ENCODE measurements at regions not wholly inside any gene's neighbourhood (a gene's known extent, or its start where the extent isn't known, plus 50 kb on each side); places are given as distances from the start of the nearest gene placed in this dataset.

DNA sequence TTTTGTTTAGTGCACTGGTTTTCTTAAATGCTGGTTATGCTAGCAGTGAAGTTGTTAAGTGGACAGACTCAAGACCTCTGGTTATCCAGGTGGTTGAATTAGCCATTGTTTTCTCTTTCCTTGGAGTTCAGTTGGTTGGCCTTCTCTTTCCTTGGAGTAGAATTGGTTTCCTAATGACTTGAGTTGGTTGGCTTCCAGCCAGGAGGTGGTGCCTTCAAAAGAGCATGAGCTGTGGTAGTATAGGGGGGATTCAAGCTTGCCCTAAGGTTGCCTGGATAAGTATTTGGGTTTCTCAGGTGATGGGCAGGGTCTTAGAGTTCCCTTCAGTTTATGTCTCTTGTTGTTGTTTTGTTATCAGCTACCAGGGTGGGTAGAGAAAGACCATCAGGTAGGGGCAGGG is 92.5 kb downstream of the ATP23 start:
- Histone ChIP-seq H3K9me3 (ENCODE audit: control insufficient read depth, insufficient read depth, low read length) (peaks cover 3% of the 10 kb centered on the region), H3K36me3 (ENCODE audit: control insufficient read depth, insufficient read depth, low read length) (no peaks in the 10 kb centered on the region), H3K4me1 (ENCODE audit: control insufficient read depth, insufficient read depth, low read length) (no peaks in the 10 kb centered on the region), H3K27ac (ENCODE audit: low read length) (no peak overlapping the region), H3K27me3 (ENCODE audit: control insufficient read depth, insufficient read depth, low read length) (no peaks in the 10 kb centered on the region), H3K4me3 (ENCODE audit: low read length) (no peak overlapping the region)
- DNase-seq (ENCODE audit: low read depth, low spot score): no peak

- WGBS (ENCODE audit: insufficient coverage, insufficient read length): no CpG with 5 or more reads among the region's 3 CpGs
- Histone ChIP-seq H3K4me3 (ENCODE audit: low read length) (no peak overlapping the region), H3K27ac (ENCODE audit: low read length) (no peak overlapping the region), H3K4me1 (ENCODE audit: control insufficient read depth, insufficient read depth, low read length) (no peaks in the 10 kb centered on the region), H3K36me3 (ENCODE audit: control insufficient read depth, insufficient read depth, low read length) (no peaks in the 10 kb centered on the region), H3K9me3 (ENCODE audit: control insufficient read depth, insufficient read depth, low read length) (peaks cover 3% of the 10 kb centered on the region), H3K27me3 (ENCODE audit: control insufficient read depth, insufficient read depth, low read length) (no peaks in the 10 kb centered on the region)
- DNase-seq (ENCODE audit: low read depth, low spot score): no peak
These were observed 92.9 kb downstream of the ATP23 start for GRCh38 chr12:58034311-58034710.

- WGBS (ENCODE audit: insufficient coverage, insufficient read length): no CpG with 5 or more reads among the region's 1 CpG
- Histone ChIP-seq H3K4me3 (ENCODE audit: low read length) (no peak overlapping the region), H3K9me3 (ENCODE audit: control insufficient read depth, insufficient read depth, low read length) (peaks cover 3% of the 10 kb centered on the region), H3K27me3 (ENCODE audit: control insufficient read depth, insufficient read depth, low read length) (no peaks in the 10 kb centered on the region), H3K27ac (ENCODE audit: low read length) (no peak overlapping the region), H3K36me3 (ENCODE audit: control insufficient read depth, insufficient read depth, low read length) (no peaks in the 10 kb centered on the region), H3K4me1 (ENCODE audit: control insufficient read depth, insufficient read depth, low read length) (no peaks in the 10 kb centered on the region)
- no peak for DNase-seq (ENCODE audit: low read depth, low spot score)
These were observed 93.3 kb downstream of the ATP23 start for GRCh38 chr12:58034712-58035111.

DNA sequence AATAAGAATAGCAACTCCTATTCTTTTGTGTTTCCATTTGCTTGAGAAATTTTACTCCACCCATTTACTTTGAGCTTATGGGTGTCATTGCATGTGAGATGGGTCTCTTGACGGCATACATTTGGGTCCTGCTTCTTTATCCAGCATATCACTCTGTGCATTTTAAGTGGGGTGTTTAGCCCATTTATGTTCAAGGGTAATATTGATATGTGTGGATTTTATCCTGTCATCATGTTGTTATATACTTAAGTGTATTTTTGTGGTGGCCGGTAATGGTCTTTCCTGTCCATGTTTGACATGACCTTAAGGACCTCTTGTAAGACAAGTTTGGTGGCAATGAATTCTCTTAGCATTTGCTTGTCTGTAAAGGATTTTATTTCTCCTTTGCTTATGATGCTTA is 100.1 kb downstream of the ATP23 start:
- Histone ChIP-seq H3K27me3 (ENCODE audit: control insufficient read depth, insufficient read depth, low read length) (no peaks in the 10 kb centered on the region), H3K4me1 (ENCODE audit: control insufficient read depth, insufficient read depth, low read length) (no peaks in the 10 kb centered on the region), H3K36me3 (ENCODE audit: control insufficient read depth, insufficient read depth, low read length) (no peaks in the 10 kb centered on the region), H3K9me3 (ENCODE audit: control insufficient read depth, insufficient read depth, low read length) (no peaks in the 10 kb centered on the region), H3K4me3 (ENCODE audit: low read length) (no peak overlapping the region), H3K27ac (ENCODE audit: low read length) (no peak overlapping the region)
- no CpG with 5 or more reads among the region's 2 CpGs for WGBS (ENCODE audit: insufficient coverage, insufficient read length)
- DNase-seq (ENCODE audit: low read depth, low spot score): no peak

GRCh38 chr12:58044966-58045365 is 103.6 kb downstream of the ATP23 start:
- Histone ChIP-seq H3K27ac (ENCODE audit: low read length) (no peak overlapping the region), H3K27me3 (ENCODE audit: control insufficient read depth, insufficient read depth, low read length) (no peaks in the 10 kb centered on the region), H3K4me3 (ENCODE audit: low read length) (no peak overlapping the region), H3K9me3 (ENCODE audit: control insufficient read depth, insufficient read depth, low read length) (no peaks in the 10 kb centered on the region), H3K36me3 (ENCODE audit: control insufficient read depth, insufficient read depth, low read length) (no peaks in the 10 kb centered on the region), H3K4me1 (ENCODE audit: control insufficient read depth, insufficient read depth, low read length) (no peaks in the 10 kb centered on the region)
- DNase-seq (ENCODE audit: low read depth, low spot score): no peak

- H3K27ac ChIP-seq (ENCODE audit: low read length): no peak overlapping the region
- H3K4me3 ChIP-seq (ENCODE audit: low read length): no peak overlapping the region
- no peak for DNase-seq (ENCODE audit: low read depth, low spot score)
- no CpG with 5 or more reads among the region's 1 CpG for WGBS (ENCODE audit: insufficient coverage, insufficient read length)
- H3K36me3 ChIP-seq (ENCODE audit: control insufficient read depth, insufficient read depth, low read length): no peaks in the 10 kb centered on the region
- no peaks in the 10 kb centered on the region for H3K9me3 ChIP-seq (ENCODE audit: control insufficient read depth, insufficient read depth, low read length)
- no peaks in the 10 kb centered on the region for H3K4me1 ChIP-seq (ENCODE audit: control insufficient read depth, insufficient read depth, low read length)
- no peaks in the 10 kb centered on the region for H3K27me3 ChIP-seq (ENCODE audit: control insufficient read depth, insufficient read depth, low read length)
These were observed 104.9 kb downstream of the ATP23 start for GRCh38 chr12:58046271-58046670.

GRCh38 chr12:58051378-58051777 is 110.0 kb downstream of the ATP23 start:
- WGBS (ENCODE audit: insufficient coverage, insufficient read length): no CpG with 5 or more reads among the region's 1 CpG
- DNase-seq (ENCODE audit: low read depth, low spot score): no peak
- H3K36me3 ChIP-seq (ENCODE audit: control insufficient read depth, insufficient read depth, low read length): no peaks in the 10 kb centered on the region
- no peak overlapping the region for H3K27ac ChIP-seq (ENCODE audit: low read length)
- H3K27me3 ChIP-seq (ENCODE audit: control insufficient read depth, insufficient read depth, low read length): no peaks in the 10 kb centered on the region
- no peaks in the 10 kb centered on the region for H3K9me3 ChIP-seq (ENCODE audit: control insufficient read depth, insufficient read depth, low read length)
- no peak overlapping the region for H3K4me3 ChIP-seq (ENCODE audit: low read length)
- H3K4me1 ChIP-seq (ENCODE audit: control insufficient read depth, insufficient read depth, low read length): no peaks in the 10 kb centered on the region

DNA sequence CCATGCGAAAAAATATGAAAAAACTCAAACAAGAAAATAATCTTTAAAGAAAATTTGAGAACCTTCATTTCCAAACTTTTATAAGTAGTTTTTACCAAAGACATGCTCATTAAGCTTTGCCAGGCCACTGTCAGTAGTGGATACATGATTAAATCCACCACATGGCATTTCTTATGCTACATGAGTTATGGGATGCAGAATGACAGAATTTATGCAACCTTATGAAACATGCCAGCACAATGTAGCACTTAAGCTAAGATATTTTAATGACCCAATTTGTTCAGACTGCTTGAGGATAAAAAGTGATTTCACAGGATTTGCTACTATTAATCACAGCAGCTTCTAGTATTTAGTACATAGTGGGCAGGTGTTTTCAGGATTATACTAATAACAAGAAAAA is 123.3 kb downstream of the ATP23 start:
- no peak overlapping the region for H3K4me3 ChIP-seq (ENCODE audit: low read length)
- H3K9me3 ChIP-seq (ENCODE audit: control insufficient read depth, insufficient read depth, low read length): no peaks in the 10 kb centered on the region
- no peak for DNase-seq (ENCODE audit: low read depth, low spot score)
- H3K27ac ChIP-seq (ENCODE audit: low read length): no peak overlapping the region
- H3K36me3 ChIP-seq (ENCODE audit: control insufficient read depth, insufficient read depth, low read length): no peaks in the 10 kb centered on the region
- no peaks in the 10 kb centered on the region for H3K4me1 ChIP-seq (ENCODE audit: control insufficient read depth, insufficient read depth, low read length)
- no peaks in the 10 kb centered on the region for H3K27me3 ChIP-seq (ENCODE audit: control insufficient read depth, insufficient read depth, low read length)
- WGBS (ENCODE audit: insufficient coverage, insufficient read length): no CpG with 5 or more reads among the region's 1 CpG

DNA sequence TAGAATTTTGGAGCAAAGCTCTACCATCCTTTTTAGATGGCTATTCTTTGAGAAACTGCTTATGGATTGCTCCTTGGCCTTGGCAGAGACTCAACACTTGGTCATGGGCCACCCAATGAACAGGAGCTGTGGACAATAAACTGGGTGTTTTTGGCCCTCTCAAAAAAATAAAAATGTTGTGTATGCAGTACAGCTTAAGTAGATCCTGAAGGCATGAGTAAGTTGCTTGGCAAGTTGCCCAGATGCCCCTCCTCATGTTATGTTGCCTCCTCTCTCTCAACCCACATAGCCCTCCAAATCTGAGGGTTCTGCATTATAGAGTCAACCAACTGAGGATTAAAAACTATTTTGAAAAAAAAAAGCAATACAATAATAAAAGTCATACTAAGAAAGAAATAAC is 124.9 kb downstream of the ATP23 start:
- Histone ChIP-seq H3K36me3 (ENCODE audit: control insufficient read depth, insufficient read depth, low read length) (no peaks in the 10 kb centered on the region), H3K27ac (ENCODE audit: low read length) (no peak overlapping the region), H3K9me3 (ENCODE audit: control insufficient read depth, insufficient read depth, low read length) (no peaks in the 10 kb centered on the region), H3K27me3 (ENCODE audit: control insufficient read depth, insufficient read depth, low read length) (no peaks in the 10 kb centered on the region), H3K4me1 (ENCODE audit: control insufficient read depth, insufficient read depth, low read length) (no peaks in the 10 kb centered on the region), H3K4me3 (ENCODE audit: low read length) (no peak overlapping the region)
- no peak for DNase-seq (ENCODE audit: low read depth, low spot score)

- no peaks in the 10 kb centered on the region for H3K36me3 ChIP-seq (ENCODE audit: control insufficient read depth, insufficient read depth, low read length)
- H3K27me3 ChIP-seq (ENCODE audit: control insufficient read depth, insufficient read depth, low read length): no peaks in the 10 kb centered on the region
- DNase-seq (ENCODE audit: low read depth, low spot score): no peak
- H3K4me3 ChIP-seq (ENCODE audit: low read length): no peak overlapping the region
- WGBS (ENCODE audit: insufficient coverage, insufficient read length): no CpG with 5 or more reads among the region's 1 CpG
- H3K9me3 ChIP-seq (ENCODE audit: control insufficient read depth, insufficient read depth, low read length): no peaks in the 10 kb centered on the region
- no peaks in the 10 kb centered on the region for H3K4me1 ChIP-seq (ENCODE audit: control insufficient read depth, insufficient read depth, low read length)
- H3K27ac ChIP-seq (ENCODE audit: low read length): no peak overlapping the region
These were observed 126.4 kb downstream of the ATP23 start for GRCh38 chr12:58067610-58068387.

DNA sequence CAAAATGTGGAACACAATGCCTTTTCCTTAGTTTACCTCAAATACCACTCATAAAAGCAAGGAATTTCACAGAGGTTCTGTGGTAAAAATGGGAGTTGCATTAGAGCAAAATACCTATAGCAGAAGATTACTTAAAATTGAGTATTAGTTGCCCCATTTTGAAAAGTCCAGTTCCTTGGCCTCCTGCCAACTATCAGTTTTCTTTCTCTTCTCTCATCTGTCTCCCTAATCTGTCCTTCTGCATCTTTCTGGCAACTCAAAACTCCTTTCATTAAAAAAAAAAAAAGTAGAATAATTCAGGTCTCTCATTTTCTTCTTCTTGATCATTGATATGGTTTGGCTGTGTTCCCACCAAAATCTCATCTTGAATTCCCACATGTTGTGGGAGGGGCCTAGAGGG is 127.3 kb downstream of the ATP23 start:
- no peaks in the 10 kb centered on the region for H3K9me3 ChIP-seq (ENCODE audit: control insufficient read depth, insufficient read depth, low read length)

More for the DNA sequence above, 127.3 kb downstream of the ATP23 start:
- no peak overlapping the region for H3K27ac ChIP-seq (ENCODE audit: low read length)
- no peak overlapping the region for H3K4me3 ChIP-seq (ENCODE audit: low read length)
- DNase-seq (ENCODE audit: low read depth, low spot score): no peak
- H3K4me1 ChIP-seq (ENCODE audit: control insufficient read depth, insufficient read depth, low read length): no peaks in the 10 kb centered on the region
- H3K27me3 ChIP-seq (ENCODE audit: control insufficient read depth, insufficient read depth, low read length): no peaks in the 10 kb centered on the region
- no peaks in the 10 kb centered on the region for H3K36me3 ChIP-seq (ENCODE audit: control insufficient read depth, insufficient read depth, low read length)
